Suppressor macrophage treated with lipopolysaccharide for 4 hours (primary cell): ENCODE measurements at regions not wholly inside any gene's neighbourhood (a gene's known extent, or its start where the extent isn't known, plus 50 kb on each side); places are given as distances from the start of the nearest gene placed in this dataset.
"Not testable (repeated sequence)": the region's sequence is repeated elsewhere in the genome, so short reads cannot be mapped to it uniquely, and the experiment has no call there.

Experiments used
- DNase-seq: peaks from one replicate; pipeline ENCODE4 v3.0.0-alpha.2; 2020

DNA sequence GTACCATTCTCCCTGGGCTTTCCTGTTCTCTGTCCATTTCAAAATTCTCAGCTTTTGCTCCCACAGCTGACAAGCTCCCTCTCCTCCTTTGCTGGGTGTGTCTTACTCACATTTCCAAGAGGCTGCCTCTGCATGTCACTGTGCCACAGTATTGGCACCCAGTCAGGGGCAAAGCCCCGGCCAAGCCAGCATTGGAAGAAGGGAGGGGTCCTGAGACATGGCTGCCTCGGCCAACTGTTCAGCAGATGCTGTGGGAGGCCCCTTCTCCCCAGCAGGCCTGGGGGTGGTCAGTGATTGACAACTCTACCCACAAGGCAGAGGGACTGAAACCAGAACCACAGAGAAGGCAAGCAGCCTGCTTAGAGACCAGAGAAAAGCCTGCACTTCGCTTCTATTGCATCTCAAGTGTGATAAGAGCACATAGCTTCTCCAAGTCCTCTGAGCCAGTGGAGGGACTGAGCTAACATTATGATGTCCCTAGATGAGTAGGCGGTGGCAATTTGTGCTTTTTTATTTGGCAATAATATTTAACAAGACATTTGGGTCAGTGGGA, 294.1 kb downstream of the SIPA1L2 start:
- no peak for DNase-seq

DNA sequence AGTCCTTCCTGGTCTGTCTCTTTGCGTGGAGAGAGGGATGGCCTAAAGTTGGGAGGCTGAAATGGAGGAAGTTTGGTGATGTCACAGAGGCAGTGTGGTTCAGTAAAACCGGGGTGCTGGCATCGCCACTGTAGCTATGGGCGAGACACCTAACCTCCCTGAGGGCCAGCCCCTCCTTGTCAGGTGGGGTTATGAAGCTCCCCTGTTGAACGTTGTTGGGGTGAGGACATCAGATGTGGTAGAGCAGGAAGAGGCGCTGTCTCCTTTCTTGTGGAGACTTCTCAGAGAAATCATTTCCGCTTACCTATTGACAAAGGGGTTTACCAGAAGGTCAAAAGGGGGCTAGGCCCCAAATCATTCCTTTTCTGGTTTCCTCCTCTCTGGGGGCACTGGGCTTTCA, 294.7 kb downstream of the SIPA1L2 start:
- DNase-seq: no peak

DNA sequence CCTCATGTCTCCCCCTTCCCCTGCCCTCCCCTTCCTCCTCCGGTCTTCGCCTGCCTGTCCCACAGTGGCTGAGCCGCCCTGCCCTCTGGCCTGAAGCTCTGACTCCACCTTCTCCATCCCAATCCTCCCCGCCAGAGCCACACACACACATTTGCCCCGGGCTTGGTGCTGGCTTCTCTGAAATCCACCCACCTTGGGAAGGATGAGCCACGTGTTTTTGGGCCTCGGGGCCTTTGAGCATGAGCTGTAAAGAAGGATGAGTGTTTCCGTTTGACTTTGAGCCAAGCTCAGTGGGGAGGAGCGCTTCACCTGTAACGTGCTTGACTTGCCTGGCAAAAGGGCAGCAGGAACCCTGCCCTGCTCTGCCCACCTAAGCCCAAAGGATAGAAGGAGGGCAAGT, 295.1 kb downstream of the SIPA1L2 start:
- no peak for DNase-seq

- DNase-seq: no peak
Observed at GRCh38 chr1:232334246-232334645, 295.7 kb downstream of the SIPA1L2 start.

DNA sequence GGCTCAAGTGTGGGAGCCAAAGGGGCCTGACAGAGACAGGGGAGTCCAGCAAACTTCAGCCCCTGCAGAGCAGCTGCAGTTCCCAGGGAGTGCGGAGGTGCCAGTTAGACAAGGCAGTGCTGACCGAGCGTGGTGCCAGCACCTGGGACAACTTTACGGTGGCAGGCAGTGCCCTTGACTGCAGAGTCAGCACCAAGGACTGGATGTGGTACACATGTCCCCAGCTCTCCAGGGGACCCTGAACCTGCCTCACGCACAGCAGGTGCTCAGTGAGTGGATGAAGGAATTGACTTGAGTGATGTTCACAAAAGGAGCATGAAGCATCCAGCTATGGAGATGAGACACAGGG, 296.5 kb downstream of the SIPA1L2 start:
- no peak for DNase-seq

DNA sequence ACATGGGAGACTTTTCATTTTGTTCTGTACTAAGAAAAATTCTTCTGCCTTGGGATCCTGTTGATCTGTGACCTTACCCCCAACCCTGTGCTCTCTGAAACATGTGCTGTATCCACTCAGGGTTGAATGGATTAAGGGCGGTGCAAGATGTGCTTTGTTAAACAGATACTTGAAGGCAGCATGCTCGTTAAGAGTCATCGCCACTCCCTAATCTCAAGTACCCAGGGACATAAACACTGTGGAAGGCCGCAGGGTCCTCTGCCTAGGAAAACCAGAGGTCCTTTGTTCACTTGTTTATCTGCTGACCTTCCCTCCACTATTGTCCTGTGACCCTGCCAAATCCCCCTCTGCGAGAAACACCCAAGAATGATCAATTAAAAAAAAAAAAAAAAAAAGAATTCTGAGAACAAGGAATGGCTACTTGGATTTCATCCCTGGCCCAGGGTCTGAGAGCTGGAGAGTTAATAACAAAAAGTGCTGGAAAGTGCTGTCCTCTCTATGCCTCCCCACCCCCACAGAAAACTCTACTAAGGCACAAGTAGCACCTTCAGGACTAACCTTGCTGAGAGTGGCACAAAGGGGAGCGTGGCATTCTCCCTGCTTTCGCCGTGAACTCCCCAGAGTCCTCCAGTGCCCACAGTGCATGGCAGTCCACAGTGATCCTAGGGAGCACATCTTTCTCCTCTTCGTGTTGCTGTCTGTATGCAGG, 297.1 kb downstream of the SIPA1L2 start:
- not testable (repeated sequence) for DNase-seq

- no peak for DNase-seq
Observed at GRCh38 chr1:232329103-232329813, 300.7 kb downstream of the SIPA1L2 start.

DNA sequence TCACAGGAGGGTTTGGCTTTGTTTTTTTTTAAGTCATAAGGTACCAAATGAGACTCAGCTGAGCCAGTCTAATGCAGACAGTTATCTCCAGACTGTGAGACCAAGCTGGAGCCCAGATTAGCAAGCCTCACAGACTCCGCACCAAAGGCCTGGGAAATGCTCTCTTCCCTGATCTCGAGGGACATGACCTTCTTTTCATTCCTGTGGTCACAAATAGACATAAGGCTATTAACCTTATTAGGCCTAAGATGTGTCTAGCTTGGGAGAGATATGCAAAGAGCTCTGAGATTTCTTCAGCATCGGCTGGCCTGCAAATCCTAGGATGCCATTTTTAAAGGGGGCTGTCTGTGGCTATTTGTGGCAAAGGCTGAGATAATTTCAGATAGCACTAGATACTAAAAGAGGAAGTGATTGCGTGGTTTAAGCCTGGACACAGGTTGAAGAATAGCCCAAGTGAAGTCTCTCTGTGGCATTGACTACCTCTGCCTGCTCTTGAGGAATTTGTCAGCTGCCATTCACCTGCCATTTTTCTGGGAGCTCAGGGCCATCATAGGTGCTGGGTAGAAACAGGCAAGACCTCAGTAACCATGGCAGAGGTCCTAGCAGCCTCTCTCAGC, 301.3 kb downstream of the SIPA1L2 start:
- no peak for DNase-seq

- no peak for DNase-seq
Observed at GRCh38 chr1:232327899-232328298, 302.0 kb downstream of the SIPA1L2 start.

GRCh38 chr1:232327269-232327668, 302.7 kb downstream of the SIPA1L2 start:
- no peak for DNase-seq

GRCh38 chr1:232322162-232322734, 307.7 kb downstream of the SIPA1L2 start:
- DNase-seq: no peak

GRCh38 chr1:232319518-232320210, 310.3 kb downstream of the SIPA1L2 start:
- no peak for DNase-seq

DNA sequence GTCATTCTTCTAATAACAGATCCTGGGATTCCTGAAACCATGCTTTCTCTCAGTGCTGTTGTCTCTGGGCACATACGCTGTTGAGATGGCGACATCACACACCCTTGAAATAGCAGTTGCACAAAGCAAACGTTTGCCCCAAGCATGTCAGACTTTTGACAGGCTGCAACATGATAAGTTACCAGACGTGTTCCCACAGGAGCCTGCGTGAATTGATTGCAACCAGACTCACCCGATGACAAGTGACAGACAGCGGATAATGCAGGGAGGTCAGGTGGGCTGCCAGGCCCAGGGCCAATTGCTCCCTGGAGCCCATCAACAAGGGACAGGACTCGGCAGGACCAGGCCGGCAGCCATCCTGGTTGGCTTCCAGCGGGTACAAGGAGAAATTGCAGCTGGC, 310.9 kb downstream of the SIPA1L2 start:
- no peak for DNase-seq

GRCh38 chr1:232318143-232318542, 311.8 kb downstream of the SIPA1L2 start:
- no peak for DNase-seq

- no peak for DNase-seq
Observed at GRCh38 chr1:232317350-232317749, 312.6 kb downstream of the SIPA1L2 start.

GRCh38 chr1:232316864-232317263, 313.1 kb downstream of the SIPA1L2 start:
- no peak for DNase-seq

- DNase-seq: not testable (repeated sequence)
Observed at GRCh38 chr1:232313876-232314275, 316.1 kb downstream of the SIPA1L2 start.

DNA sequence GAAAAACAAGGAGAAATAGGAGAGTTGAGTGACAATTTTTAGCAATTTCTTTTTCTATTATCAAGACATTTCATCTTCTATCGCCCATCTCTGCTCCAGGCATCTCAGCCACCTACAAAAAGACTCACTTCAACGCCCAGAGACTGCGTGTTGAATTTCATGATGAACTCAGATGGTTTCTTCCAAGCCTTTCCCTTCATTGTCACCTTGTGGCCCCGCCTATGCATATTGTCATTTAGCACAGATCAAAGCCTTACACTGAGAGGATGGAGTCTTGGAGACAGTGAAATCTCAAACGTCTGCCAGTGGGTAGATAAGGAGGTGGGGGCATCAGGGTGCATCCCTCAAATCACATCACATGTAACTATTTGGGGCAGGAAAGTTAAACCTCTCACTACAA, 319.4 kb downstream of the SIPA1L2 start:
- DNase-seq: no peak

DNA sequence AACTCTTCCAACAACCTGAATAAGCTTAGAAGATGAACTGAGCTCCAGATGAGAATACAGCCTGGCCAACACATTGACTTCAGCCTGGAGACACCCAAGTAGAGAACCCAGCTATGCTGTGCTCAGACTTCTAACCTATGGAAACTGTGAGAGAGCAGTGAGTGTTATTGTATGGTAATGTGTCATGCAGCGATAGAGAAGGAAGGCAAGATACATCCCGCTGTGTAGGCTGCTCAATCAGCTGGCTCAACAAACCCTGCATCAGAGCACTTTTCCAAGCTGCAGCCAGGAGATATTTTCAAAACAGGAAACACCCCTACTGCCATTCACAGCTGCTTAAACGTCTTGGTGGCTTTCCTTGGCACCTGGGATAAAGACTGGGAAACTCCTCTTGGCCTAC, 321.3 kb downstream of the SIPA1L2 start:
- no peak for DNase-seq

- no peak for DNase-seq
Observed at GRCh38 chr1:232307296-232308017, 322.5 kb downstream of the SIPA1L2 start.

DNA sequence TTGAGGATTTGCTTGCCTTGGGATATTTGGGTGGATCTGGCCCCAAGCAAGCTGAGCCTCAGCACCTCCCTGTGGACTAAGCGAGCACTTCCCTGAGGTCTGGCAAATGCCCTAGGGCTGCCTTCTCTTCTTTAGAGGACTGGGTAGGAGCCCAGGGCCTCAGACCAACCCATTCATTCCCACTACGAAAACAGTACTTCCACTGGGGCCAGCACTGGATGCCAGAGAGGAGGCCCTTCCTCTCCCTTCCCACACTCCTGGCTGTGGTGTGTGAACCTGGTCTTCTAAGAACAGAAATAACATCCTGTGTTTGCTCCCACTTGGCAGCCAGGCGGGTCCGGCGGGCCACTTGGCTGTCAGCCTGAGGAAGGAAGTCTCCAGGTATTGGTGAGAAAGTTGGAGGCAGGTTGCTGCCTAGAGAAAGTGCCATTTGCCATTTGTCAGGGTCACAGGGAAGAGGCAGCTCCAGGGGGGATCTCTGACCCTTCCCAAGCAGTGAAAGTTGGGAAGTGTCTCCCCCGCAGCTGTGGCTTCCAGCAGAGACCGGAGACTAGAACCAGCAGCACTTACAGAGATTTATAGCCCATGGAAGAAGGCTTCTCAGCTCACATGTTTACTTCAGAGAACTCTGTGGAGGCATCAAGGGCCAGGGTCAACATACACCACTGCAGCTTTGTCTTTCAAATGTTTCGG, 323.5 kb downstream of the SIPA1L2 start:
- DNase-seq: no peak

DNA sequence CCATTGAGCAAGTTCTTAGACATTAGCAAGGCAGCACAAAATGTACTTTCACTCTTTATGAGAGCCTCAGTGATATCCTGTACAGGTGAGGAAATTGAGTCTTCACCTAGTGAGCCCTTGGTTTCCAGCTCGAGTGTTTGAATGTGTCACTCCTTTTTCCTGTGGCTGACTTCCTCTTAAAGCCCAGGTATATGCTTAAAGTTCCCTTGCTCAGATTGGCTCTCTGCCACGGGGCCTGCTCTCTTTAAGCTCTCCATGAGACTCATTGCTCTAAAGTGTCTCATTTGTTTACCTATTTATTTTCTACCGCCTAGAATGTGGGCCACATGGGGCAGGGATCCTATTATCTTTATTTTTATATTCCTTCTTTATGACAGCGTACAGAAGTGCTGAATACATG, 324.9 kb downstream of the SIPA1L2 start:
- DNase-seq: no peak
